Esophagus squamous epithelium (tissue), 5 donors: ENCODE measurements at regions not wholly inside any gene's neighbourhood (a gene's known extent, or its start where the extent isn't known, plus 50 kb on each side); places are given as distances from the start of the nearest gene placed in this dataset.
"Not testable (repeated sequence)": the region's sequence is repeated elsewhere in the genome, so short reads cannot be mapped to it uniquely, and the experiment has no call there.

ENCODE experiments used
- DNase-seq: peaks from one replicate; lab custom pipeline; 2025; lab: John Stamatoyannopoulos, UW
- H3K27ac ChIP-seq, 4 donors: fragments of 200-600 bp; sonication (generic); one replicate each; pipeline ENCODE4 v1.5.1; 2016 to 2019; ENCODE audit warnings: mild to moderate bottlenecking in 1 of 4
- H3K27me3 ChIP-seq, 4 donors: fragments of 200-600 bp; sonication (generic); 1 replicate in 3 of 4; 2 replicates in 1 of 4; pipeline versions ENCODE4 v1.5.1 to v1.6.0; 2017 to 2021; ENCODE audit warnings: antibody characterized with exemption in 1 of 4
- H3K36me3 ChIP-seq, 3 donors: fragments of 200-600 bp; sonication (generic); one replicate each; pipeline ENCODE4 v1.5.1; 2016 to 2019
- H3K4me1 ChIP-seq, 3 donors: fragments of 200-600 bp; sonication (generic); one replicate each; pipeline ENCODE4 v1.5.1; 2017 to 2019
- H3K4me3 ChIP-seq, 4 donors: fragments of 200-600 bp; sonication (generic); 1 replicate in 3 of 4; 2 replicates in 1 of 4; pipeline ENCODE4 v1.5.1; 2016 to 2019; ENCODE audit warnings: mild to moderate bottlenecking in 2 of 4, moderate library complexity in 1 of 4
- H3K9me3 ChIP-seq, 3 donors: fragments of 200-600 bp; sonication (generic); one replicate each; pipeline ENCODE4 v1.5.1; 2016 to 2019
- CTCF ChIP-seq, 6 experiments: fragments of 450-650 bp in 4 of 6; fragments of 200-600 bp in 2 of 6; sonication (generic) in 2 of 6; IDR thresholded peaks; one replicate each; pipeline ENCODE4 v1.5.1; 2016 to 2019; ENCODE audit warnings: antibody characterized with exemption in 6 of 6, mild to moderate bottlenecking in 4 of 6, moderate library complexity in 4 of 6
- POLR2A ChIP-seq, 4 donors: fragments of 450-650 bp; IDR thresholded peaks; one replicate each; pipeline ENCODE4 v1.6.1; 2017; ENCODE audit warnings: antibody characterized with exemption in 4 of 4, mild to moderate bottlenecking in 4 of 4, moderate library complexity in 3 of 4
- WGBS, 2 donors: methylation state at CpG; one replicate each; pipeline ENCODE4 v1.1.5; 2018; 5-methylcytosine and 5-hydroxymethylcytosine counted together
- intact Hi-C: fragments of 100-400 bp; cut with DNase I; formaldehyde crosslinking; loops from one replicate; pipeline ENCODE4 v1.15.0; 2022
- donor health status: DM: yes; HTN: yes; CAD: no.

DNA sequence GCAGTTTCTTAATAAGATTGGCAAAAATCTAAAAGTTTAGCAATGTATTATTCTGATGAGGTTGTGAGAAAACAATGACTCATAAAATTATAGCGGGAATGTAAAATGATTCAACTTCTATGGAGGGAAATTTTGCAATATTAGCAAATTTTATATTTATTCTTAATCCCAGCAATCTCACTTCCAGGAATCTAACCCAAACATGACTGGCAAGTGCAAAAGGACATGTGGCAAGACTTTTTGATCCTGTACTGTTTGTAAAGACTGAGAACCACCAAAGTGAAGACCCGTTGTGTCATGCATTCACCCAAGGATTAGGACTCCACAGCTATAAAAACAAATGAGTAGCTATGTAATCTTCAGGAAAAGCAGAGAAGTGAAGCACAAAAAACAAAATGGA lies 234.8 kb upstream of the KYNU start:
- TF ChIP-seq CTCF (IDR thresholded peaks at IDR 0.05) (no peak), POLR2A (IDR thresholded peaks at IDR 0.05) (no peak)
- Histone ChIP-seq H3K36me3 (no peaks in the 10 kb centered on the region), H3K4me1 (no peaks in the 10 kb centered on the region), H3K27me3 (no peaks in the 10 kb centered on the region), H3K9me3 (no peaks in the 10 kb centered on the region), H3K27ac (no peak overlapping the region), H3K4me3 (no peak overlapping the region)
- no peak for DNase-seq
- intact Hi-C loops: no loop called here
- WGBS, 2 donors: 22 to 43% methylated on average over 2 of the region's 2 CpGs

- H3K9me3 ChIP-seq: no peaks in the 10 kb centered on the region
- H3K36me3 ChIP-seq: no peaks in the 10 kb centered on the region
- no peaks in the 10 kb centered on the region for H3K27me3 ChIP-seq
- H3K27ac ChIP-seq: no peak overlapping the region
- DNase-seq: no peak
- 14 to 36% methylated on average over 1 of the region's 1 CpG for WGBS, 2 donors
- no peak overlapping the region for H3K4me3 ChIP-seq
- no peaks in the 10 kb centered on the region for H3K4me1 ChIP-seq
- intact Hi-C loops: no loop called here
- TF ChIP-seq CTCF (IDR thresholded peaks at IDR 0.05) (no peak), POLR2A (IDR thresholded peaks at IDR 0.05) (no peak)
These were observed 248.3 kb upstream of the KYNU start for GRCh38 chr2:142629193-142629592.

- Histone ChIP-seq H3K4me1 (no peaks in the 10 kb centered on the region), H3K4me3 (no peak overlapping the region), H3K27ac (no peak overlapping the region), H3K36me3 (no peaks in the 10 kb centered on the region), H3K9me3 (no peaks in the 10 kb centered on the region), H3K27me3 (no peaks in the 10 kb centered on the region)
- 53 to 59% methylated on average over 2 of the region's 2 CpGs for WGBS, 2 donors
- DNase-seq: no peak
- intact Hi-C loops: no loop called here
- TF ChIP-seq POLR2A (IDR thresholded peaks at IDR 0.05) (no peak), CTCF (IDR thresholded peaks at IDR 0.05) (no peak)
These were observed 256.2 kb upstream of the KYNU start for GRCh38 chr2:142621287-142621686.

- no peaks in the 10 kb centered on the region for H3K36me3 ChIP-seq
- no peak for DNase-seq
- no peaks in the 10 kb centered on the region for H3K9me3 ChIP-seq
- H3K27me3 ChIP-seq: no peaks in the 10 kb centered on the region
- 46 to 55% methylated on average over 1 of the region's 1 CpG for WGBS, 2 donors
- no peak overlapping the region for H3K27ac ChIP-seq
- H3K4me1 ChIP-seq: no peaks in the 10 kb centered on the region
- intact Hi-C loops: no loop called here
- H3K4me3 ChIP-seq: no peak overlapping the region
- TF ChIP-seq POLR2A (IDR thresholded peaks at IDR 0.05) (no peak), CTCF (IDR thresholded peaks at IDR 0.05) (no peak)
These were observed 260.0 kb upstream of the KYNU start for GRCh38 chr2:142617461-142617860.

GRCh38 chr2:142615876-142616275 lies 261.6 kb upstream of the KYNU start:
- H3K36me3 ChIP-seq: no peaks in the 10 kb centered on the region
- H3K27ac ChIP-seq: no peak overlapping the region
- intact Hi-C loops: no loop called here
- H3K27me3 ChIP-seq: no peaks in the 10 kb centered on the region
- WGBS, 2 donors: 88 to 100% methylated on average over 1 to 8 of the region's 9 CpGs
- no peaks in the 10 kb centered on the region for H3K4me1 ChIP-seq
- no peak overlapping the region for H3K4me3 ChIP-seq
- no peak for TF ChIP-seq POLR2A (IDR thresholded peaks at IDR 0.05)
- no peak for TF ChIP-seq CTCF (IDR thresholded peaks at IDR 0.05)
- H3K9me3 ChIP-seq: no peaks in the 10 kb centered on the region
- no peak for DNase-seq

GRCh38 chr2:142613193-142613592 lies 264.3 kb upstream of the KYNU start:
- H3K36me3 ChIP-seq, H3K4me3 ChIP-seq, H3K27me3 ChIP-seq, intact Hi-C loops, H3K4me1 ChIP-seq, H3K9me3 ChIP-seq, H3K27ac ChIP-seq, DNase-seq: not testable (repeated sequence)
- no CpG with 5 or more reads among the region's 17 CpGs for WGBS, 2 donors
